G401 (cell line): ENCODE measurements at regions not wholly inside any gene's neighbourhood (a gene's known extent, or its start where the extent isn't known, plus 50 kb on each side); places are given as distances from the start of the nearest gene placed in this dataset.
"Not testable (repeated sequence)": the region's sequence is repeated elsewhere in the genome, so short reads cannot be mapped to it uniquely, and the experiment has no call there.

Source experiments
- DNase-seq: peaks from one replicate; pipeline ENCODE4 v3.0.0-alpha.2; 2015; ENCODE audit warnings: low spot score
- in situ Hi-C: cut with HindIII; loops from 2 replicates; pipeline ENCODE4 v1.10.0; 2016; ENCODE audit warnings: low sequenced_read_pairs, mixed read lengths

GRCh38 chr12:19751078-19751477, 311.8 kb downstream of the AEBP2 start:
- in situ Hi-C loops, result no loop called here

GRCh38 chr12:19752712-19753111, 313.4 kb downstream of the AEBP2 start:
- in situ Hi-C loops, result no loop called here
- DNase-seq, result no peak

More at GRCh38 chr12:19751078-19751477, 311.8 kb downstream of the AEBP2 start:
- DNase-seq, result no peak

- in situ Hi-C loops, result no loop called here
- DNase-seq, result no peak
Measured at GRCh38 chr12:19755136-19755535, 315.8 kb downstream of the AEBP2 start.

GRCh38 chr12:19757317-19757877, 318.1 kb downstream of the AEBP2 start:
- in situ Hi-C loops, result no loop called here
- DNase-seq, result peak; percentile 20

GRCh38 chr12:19759227-19759626, 319.9 kb downstream of the AEBP2 start:
- no peak for DNase-seq
- in situ Hi-C loops, result no loop called here

- in situ Hi-C loops, result no loop called here
- DNase-seq, result no peak
Measured at GRCh38 chr12:19760611-19761010, 321.3 kb downstream of the AEBP2 start.

- in situ Hi-C loops, result no loop called here
- no peak for DNase-seq
Measured at GRCh38 chr12:19761463-19761862, 322.2 kb downstream of the AEBP2 start.

- DNase-seq, result no peak
- in situ Hi-C loops, result no loop called here
Measured at GRCh38 chr12:19763488-19763887, 324.2 kb downstream of the AEBP2 start.

- in situ Hi-C loops, result no loop called here
- DNase-seq, result no peak
Measured at GRCh38 chr12:19764408-19764807, 325.1 kb downstream of the AEBP2 start.

GRCh38 chr12:19771858-19772257, 332.6 kb downstream of the AEBP2 start:
- DNase-seq, result no peak
- in situ Hi-C loops, result no loop called here

GRCh38 chr12:19772776-19773175, 333.5 kb downstream of the AEBP2 start:
- DNase-seq, result no peak
- in situ Hi-C loops, result no loop called here

GRCh38 chr12:19775241-19775640, 335.9 kb downstream of the AEBP2 start:
- in situ Hi-C loops, result no loop called here
- no peak for DNase-seq

- in situ Hi-C loops, result not testable (repeated sequence)
Measured at GRCh38 chr12:19775976-19776375, 336.7 kb downstream of the AEBP2 start.

GRCh38 chr12:19778172-19778571, 338.9 kb downstream of the AEBP2 start:
- no peak for DNase-seq
- in situ Hi-C loops, result no loop called here

More at GRCh38 chr12:19775976-19776375, 336.7 kb downstream of the AEBP2 start:
- not testable (repeated sequence) for DNase-seq

GRCh38 chr12:19778797-19779196, 339.5 kb downstream of the AEBP2 start:
- in situ Hi-C loops, result no loop called here
- DNase-seq, result no peak

GRCh38 chr12:19779395-19780056, 340.2 kb downstream of the AEBP2 start:
- in situ Hi-C loops, result no loop called here
- DNase-seq, result no peak

- in situ Hi-C loops, result no loop called here
- no peak for DNase-seq
Measured at GRCh38 chr12:19780460-19780859, 341.2 kb downstream of the AEBP2 start.

GRCh38 chr12:19783547-19784444, 344.5 kb downstream of the AEBP2 start:
- in situ Hi-C loops, result no loop called here
- no peak for DNase-seq

- in situ Hi-C loops, result no loop called here
- no peak for DNase-seq
Measured at GRCh38 chr12:19792028-19792427, 352.7 kb downstream of the AEBP2 start.

- in situ Hi-C loops, result no loop called here
- no peak for DNase-seq
Measured at GRCh38 chr12:19794116-19794515, 354.8 kb downstream of the AEBP2 start.
